ENCODE measurements at regions not wholly inside any gene's neighbourhood (a gene's known extent, or its start where the extent isn't known, plus 50 kb on each side); places are given as distances from the start of the nearest gene placed in this dataset.

- no peak overlapping the region for H3K27ac ChIP-seq
- H3K4me2 ChIP-seq = no peak overlapping the region
- BruUV-seq (replicated peaks) = no TSS peak
- no peaks in the 10 kb centered on the region for H3K9me2 ChIP-seq (ENCODE audit: insufficient read depth)
- H3K79me2 ChIP-seq (ENCODE audit: low read depth) = no peaks in the 10 kb centered on the region
- H3K4me3 ChIP-seq = no peak overlapping the region
- TF ChIP-seq EZH2 (IDR thresholded peaks at IDR 0.05; ENCODE audit: low read depth) = no peak
- no peak for TF ChIP-seq CTCF (conservative IDR thresholded peaks at IDR 0.05)
- no peak overlapping the region for H2AFZ ChIP-seq
- intact Hi-C loops (cut with micrococcal nuclease; ENCODE audit: unreplicated experiment) = no loop called here
- ChIA-PET CTCF (no interaction called here), POLR2A (ENCODE audit: unreplicated experiment) (interaction anchor here (0.6 kb wide), 1 partner anchor 34 kb away, joined by 5 read pairs; no protein-coding TSS in a partner anchor)
- no peaks in the 10 kb centered on the region for H3F3A ChIP-seq (ENCODE audit: insufficient read depth, low read depth)
- no peaks in the 10 kb centered on the region; the same call in 1 of the 2 replicates for H4K20me1 ChIP-seq (ENCODE audit: insufficient read depth)
- no peaks in the 10 kb centered on the region for H3K9me3 ChIP-seq (ENCODE audit: insufficient read depth, low read depth)
- DNase-seq = no peak
- no peaks in the 10 kb centered on the region for H3K4me1 ChIP-seq (replicated peaks; ENCODE audit: insufficient read depth)
- H3K36me3 ChIP-seq (ENCODE audit: low read depth) = no peaks in the 10 kb centered on the region
- peaks cover 78% of the 10 kb centered on the region for H3K27me3 ChIP-seq (ENCODE audit: insufficient read depth, low read depth)
Measured at GRCh38 chr5:3432135-3432534, 163.5 kb upstream of the IRX1 start.

- Histone ChIP-seq H3K79me2 (ENCODE audit: low read depth) (no peaks in the 10 kb centered on the region), H3K4me1 (replicated peaks; ENCODE audit: insufficient read depth) (no peaks in the 10 kb centered on the region), H3K9me2 (ENCODE audit: insufficient read depth) (no peaks in the 10 kb centered on the region), H2AFZ (no peak overlapping the region), H3F3A (ENCODE audit: insufficient read depth, low read depth) (no peaks in the 10 kb centered on the region), H3K36me3 (ENCODE audit: low read depth) (no peaks in the 10 kb centered on the region), H3K27ac (no peak overlapping the region), H3K27me3 (ENCODE audit: insufficient read depth, low read depth) (peaks cover 76% of the 10 kb centered on the region), H3K4me3 (no peak overlapping the region), H3K9me3 (ENCODE audit: insufficient read depth, low read depth) (no peaks in the 10 kb centered on the region), H3K4me2 (no peak overlapping the region), H4K20me1 (ENCODE audit: insufficient read depth) (no peaks in the 10 kb centered on the region; the same call in 1 of the 2 replicates)
- CTCF ChIA-PET = no interaction called here
- intact Hi-C loops (cut with micrococcal nuclease; ENCODE audit: unreplicated experiment) = no loop called here
- no TSS peak for BruUV-seq (replicated peaks)
- no peak for DNase-seq
- POLR2A ChIA-PET (ENCODE audit: unreplicated experiment) = no interaction called here
- TF ChIP-seq EZH2 (IDR thresholded peaks at IDR 0.05; ENCODE audit: low read depth) = no peak
Measured at GRCh38 chr5:3430691-3431090, 164.9 kb upstream of the IRX1 start.

- no TSS peak for BruUV-seq (replicated peaks)
- intact Hi-C loops (cut with micrococcal nuclease; ENCODE audit: unreplicated experiment) = no loop called here
- TF ChIP-seq EZH2 (IDR thresholded peaks at IDR 0.05; ENCODE audit: low read depth) = no peak
- TF ChIP-seq CTCF (conservative IDR thresholded peaks at IDR 0.05) = no peak
Measured at GRCh38 chr5:3429962-3430361, 165.7 kb upstream of the IRX1 start.

GRCh38 chr5:3428334-3428733 lies 167.3 kb upstream of the IRX1 start:
- no peaks in the 10 kb centered on the region for H3F3A ChIP-seq (ENCODE audit: insufficient read depth, low read depth)
- ChIA-PET CTCF (no interaction called here), POLR2A (ENCODE audit: unreplicated experiment) (no interaction called here)
- H3K27me3 ChIP-seq (ENCODE audit: insufficient read depth, low read depth) = peaks cover 57% of the 10 kb centered on the region
- H3K9me3 ChIP-seq (ENCODE audit: insufficient read depth, low read depth) = no peaks in the 10 kb centered on the region
- intact Hi-C loops (cut with micrococcal nuclease; ENCODE audit: unreplicated experiment) = no loop called here
- no peaks in the 10 kb centered on the region for H3K36me3 ChIP-seq (ENCODE audit: low read depth)
- no peak overlapping the region for H3K4me3 ChIP-seq
- H4K20me1 ChIP-seq (ENCODE audit: insufficient read depth) = no peaks in the 10 kb centered on the region
- TF ChIP-seq EZH2 (IDR thresholded peaks at IDR 0.05; ENCODE audit: low read depth) (no peak), CTCF (conservative IDR thresholded peaks at IDR 0.05) (no peak)
- H3K4me1 ChIP-seq (replicated peaks; ENCODE audit: insufficient read depth) = no peaks in the 10 kb centered on the region
- no peaks in the 10 kb centered on the region for H3K9me2 ChIP-seq (ENCODE audit: insufficient read depth)
- no peak overlapping the region for H3K4me2 ChIP-seq
- DNase-seq = no peak
- H3K27ac ChIP-seq = no peak overlapping the region
- no peaks in the 10 kb centered on the region for H3K79me2 ChIP-seq (ENCODE audit: low read depth)
- no peak overlapping the region for H2AFZ ChIP-seq
- BruUV-seq (replicated peaks) = no TSS peak

More at GRCh38 chr5:3429962-3430361, 165.7 kb upstream of the IRX1 start:
- Histone ChIP-seq H3K4me3 (no peak overlapping the region), H3K4me1 (replicated peaks; ENCODE audit: insufficient read depth) (no peaks in the 10 kb centered on the region), H3K36me3 (ENCODE audit: low read depth) (no peaks in the 10 kb centered on the region), H3K9me2 (ENCODE audit: insufficient read depth) (no peaks in the 10 kb centered on the region), H3K27ac (no peak overlapping the region), H2AFZ (no peak overlapping the region), H3K27me3 (ENCODE audit: insufficient read depth, low read depth) (peaks cover 69% of the 10 kb centered on the region), H3K4me2 (no peak overlapping the region), H3K79me2 (ENCODE audit: low read depth) (no peaks in the 10 kb centered on the region), H4K20me1 (ENCODE audit: insufficient read depth) (no peaks in the 10 kb centered on the region), H3K9me3 (ENCODE audit: insufficient read depth, low read depth) (no peaks in the 10 kb centered on the region), H3F3A (ENCODE audit: insufficient read depth, low read depth) (no peaks in the 10 kb centered on the region)
- no peak for DNase-seq
- CTCF ChIA-PET = no interaction called here
- POLR2A ChIA-PET (ENCODE audit: unreplicated experiment) = no interaction called here
